HEK293 (cell line): ENCODE measurements at regions not wholly inside any gene's neighbourhood (a gene's known extent, or its start where the extent isn't known, plus 50 kb on each side); places are given as distances from the start of the nearest gene placed in this dataset.

Source experiments
- ZNF76 ChIP-seq: fragments of 450-650 bp; formaldehyde crosslinking; IDR thresholded peaks from 2 replicates; pipeline ENCODE4; 2016; ENCODE audit warnings: low read depth, missing biosample characterization, missing genetic modification characterization, borderline replicate concordance
- TF ChIP-seq, protein P1 (sequence below): fragments of 450-650 bp; formaldehyde crosslinking; IDR thresholded peaks from 2 replicates; pipeline ENCODE4 v1.5.1; 2016; ENCODE audit warnings: missing biosample characterization, missing genetic modification characterization
- TF ChIP-seq, protein P2 (sequence below): fragments of 450-650 bp; formaldehyde crosslinking; IDR thresholded peaks from 2 replicates; pipeline ENCODE4 v1.5.1; 2016; ENCODE audit warnings: missing biosample characterization, missing genetic modification characterization

- TF ChIP-seq ZNF76 (tag by site-specific recombination) = no peak
- TF ChIP-seq, protein P1, sequence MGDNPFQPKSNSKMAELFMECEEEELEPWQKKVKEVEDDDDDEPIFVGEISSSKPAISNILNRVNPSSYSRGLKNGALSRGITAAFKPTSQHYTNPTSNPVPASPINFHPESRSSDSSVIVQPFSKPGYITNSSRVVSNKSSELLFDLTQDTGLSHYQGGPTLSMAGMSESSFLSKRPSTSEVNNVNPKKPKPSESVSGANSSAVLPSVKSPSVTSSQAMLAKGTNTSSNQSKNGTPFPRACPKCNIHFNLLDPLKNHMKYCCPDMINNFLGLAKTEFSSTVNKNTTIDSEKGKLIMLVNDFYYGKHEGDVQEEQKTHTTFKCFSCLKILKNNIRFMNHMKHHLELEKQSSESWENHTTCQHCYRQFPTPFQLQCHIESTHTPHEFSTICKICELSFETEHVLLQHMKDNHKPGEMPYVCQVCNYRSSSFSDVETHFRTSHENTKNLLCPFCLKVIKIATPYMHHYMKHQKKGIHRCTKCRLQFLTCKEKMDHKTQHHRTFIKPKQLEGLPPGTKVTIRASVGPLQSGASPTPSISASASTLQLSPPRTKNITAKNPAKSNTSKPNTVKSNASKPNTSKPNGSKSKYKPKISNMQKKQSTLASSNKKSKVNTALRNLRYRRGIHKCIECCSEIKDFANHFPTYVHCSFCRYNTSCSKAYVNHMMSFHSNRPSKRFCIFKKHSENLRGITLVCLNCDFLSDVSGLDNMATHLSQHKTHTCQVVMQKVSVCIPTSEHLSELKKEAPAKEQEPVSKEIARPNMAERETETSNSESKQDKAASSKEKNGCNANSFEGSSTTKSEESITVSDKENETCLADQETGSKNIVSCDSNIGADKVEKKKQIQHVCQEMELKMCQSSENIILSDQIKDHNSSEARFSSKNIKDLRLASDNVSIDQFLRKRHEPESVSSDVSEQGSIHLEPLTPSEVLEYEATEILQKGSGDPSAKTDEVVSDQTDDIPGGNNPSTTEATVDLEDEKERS (tag by site-specific recombination) = no peak
- TF ChIP-seq, protein P2, sequence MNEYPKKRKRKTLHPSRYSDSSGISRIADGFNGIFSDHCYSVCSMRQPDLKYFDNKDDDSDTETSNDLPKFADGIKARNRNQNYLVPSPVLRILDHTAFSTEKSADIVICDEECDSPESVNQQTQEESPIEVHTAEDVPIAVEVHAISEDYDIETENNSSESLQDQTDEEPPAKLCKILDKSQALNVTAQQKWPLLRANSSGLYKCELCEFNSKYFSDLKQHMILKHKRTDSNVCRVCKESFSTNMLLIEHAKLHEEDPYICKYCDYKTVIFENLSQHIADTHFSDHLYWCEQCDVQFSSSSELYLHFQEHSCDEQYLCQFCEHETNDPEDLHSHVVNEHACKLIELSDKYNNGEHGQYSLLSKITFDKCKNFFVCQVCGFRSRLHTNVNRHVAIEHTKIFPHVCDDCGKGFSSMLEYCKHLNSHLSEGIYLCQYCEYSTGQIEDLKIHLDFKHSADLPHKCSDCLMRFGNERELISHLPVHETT = no peak
Observed at GRCh38 chr3:59380146-59380545, 330.3 kb upstream of the CFAP20DC start.
